ENCODE measurements at regions not wholly inside any gene's neighbourhood (a gene's known extent, or its start where the extent isn't known, plus 50 kb on each side); places are given as distances from the start of the nearest gene placed in this dataset.

DNA sequence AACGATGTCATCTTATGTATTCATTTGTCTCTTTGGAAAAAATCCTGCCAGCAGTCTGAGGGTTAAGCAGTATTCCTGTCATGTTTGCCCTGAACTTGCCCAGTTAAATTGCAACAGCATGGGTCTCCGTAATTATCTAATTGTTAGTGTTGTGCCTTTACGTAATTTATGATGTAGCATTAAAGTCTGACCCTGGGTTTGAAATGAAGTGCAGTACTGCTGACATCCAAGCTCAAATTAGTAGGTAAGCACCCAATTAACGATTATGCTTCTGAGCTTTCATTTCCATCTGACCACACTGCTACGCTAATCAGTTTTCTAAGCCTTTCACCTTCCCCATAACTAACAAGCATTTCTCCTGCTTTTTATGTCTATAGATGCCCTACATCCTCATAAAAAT lies 241.8 kb downstream of the ARRDC4 start:
- no peak for ATAC-seq

DNA sequence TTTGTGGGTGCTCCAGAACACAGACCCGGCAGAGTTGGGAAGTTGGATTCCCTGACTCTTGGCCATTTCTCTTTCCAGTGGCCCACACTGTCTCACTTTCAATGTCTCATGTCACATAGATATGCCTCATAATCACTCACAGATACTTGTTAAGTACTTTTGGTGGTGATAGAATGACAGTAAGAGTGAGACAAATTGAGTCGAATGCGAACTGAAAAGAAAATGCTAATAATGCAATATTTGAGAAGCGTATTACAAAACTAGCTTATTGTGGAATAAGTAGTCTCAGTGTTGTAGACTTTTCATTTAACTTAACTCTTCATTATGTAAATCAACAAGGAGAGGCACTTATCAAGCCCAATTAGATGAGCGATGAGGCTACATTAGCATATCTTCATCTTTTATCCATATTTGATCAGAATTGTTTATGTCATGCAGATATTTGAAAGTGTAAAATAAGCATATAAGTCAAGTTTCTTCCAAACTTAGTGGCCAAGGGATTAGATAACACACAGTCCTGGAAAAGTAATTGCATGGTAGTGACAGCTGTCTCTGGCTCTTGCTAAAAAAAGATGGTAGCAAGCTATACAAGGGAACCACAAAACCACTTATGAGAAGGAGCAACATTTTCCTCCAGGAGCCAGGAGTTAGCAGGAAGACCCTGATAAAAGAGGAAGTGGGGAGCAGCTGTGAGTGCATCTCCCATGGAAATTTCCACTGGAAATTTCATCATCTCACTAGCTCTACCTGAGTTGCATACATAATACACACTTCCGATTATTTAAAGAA lies 243.6 kb downstream of the ARRDC4 start:
- ATAC-seq, result no peak

DNA sequence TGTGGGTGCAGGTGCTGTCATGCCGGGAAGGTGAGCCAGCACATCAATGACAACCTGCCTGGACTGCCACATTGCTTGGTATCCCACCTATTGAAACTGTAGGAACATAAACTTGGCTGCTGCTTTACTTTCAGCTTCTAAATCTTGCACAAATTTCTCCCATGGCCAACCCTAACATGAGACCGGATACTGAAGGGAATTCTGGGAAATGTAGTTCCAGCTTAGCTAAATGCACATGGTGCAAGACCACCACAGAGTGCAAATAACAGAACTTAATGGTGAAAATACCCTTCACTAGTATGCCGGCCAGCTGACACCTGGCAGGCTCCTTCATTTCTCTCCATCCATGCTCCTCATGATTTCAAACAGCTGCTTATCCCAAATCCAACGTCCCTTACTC lies 247.4 kb downstream of the ARRDC4 start:
- ATAC-seq, result no peak

DNA sequence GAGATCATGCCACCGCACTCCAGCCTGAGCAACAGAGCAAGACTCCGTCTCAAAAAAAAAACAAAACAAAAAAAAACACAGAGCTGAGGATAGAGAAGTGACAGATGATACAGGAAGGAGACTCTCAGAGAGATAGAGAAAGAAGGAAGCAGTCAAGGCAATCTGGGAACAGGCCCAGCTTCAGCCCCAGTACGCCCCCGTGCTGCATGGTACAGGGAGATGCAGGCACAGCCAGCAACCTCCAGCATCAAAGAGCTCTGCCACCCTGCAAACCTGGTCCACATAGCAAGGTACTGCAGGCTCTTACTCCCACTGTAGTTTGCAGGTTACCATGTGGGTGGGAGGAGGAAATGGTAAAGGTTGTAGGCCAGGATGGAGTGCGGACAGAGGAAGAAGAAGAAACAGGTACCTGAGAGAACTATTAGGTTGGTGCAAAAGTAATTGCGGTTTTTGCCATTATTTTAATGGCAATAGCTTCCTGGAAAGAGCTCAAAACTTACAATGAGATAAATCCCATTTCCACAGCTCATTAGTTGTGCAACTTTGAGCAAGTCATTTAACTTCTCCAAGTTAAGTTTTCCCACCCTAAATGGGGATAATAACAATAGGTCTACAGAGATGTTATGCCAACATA lies 253.0 kb downstream of the ARRDC4 start:
- ATAC-seq, result no peak

DNA sequence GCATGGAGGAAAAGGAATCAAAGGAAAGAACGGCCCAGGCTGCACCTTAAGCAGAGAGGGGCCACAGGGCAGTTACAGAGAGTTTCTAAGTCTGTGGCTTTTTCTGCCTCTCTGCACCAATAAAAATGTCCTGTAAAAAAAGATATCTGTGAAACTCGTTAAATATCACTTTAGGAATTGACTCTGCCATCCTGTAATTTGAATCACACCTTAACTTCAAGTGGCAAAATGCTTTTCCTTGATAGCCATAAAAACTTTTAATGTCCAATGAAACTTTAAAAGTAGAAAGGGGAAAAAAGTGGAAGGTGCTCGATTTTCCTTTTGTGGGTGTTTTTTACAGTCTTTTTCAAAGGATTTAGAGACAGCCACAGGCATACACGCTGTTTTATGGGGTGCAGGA lies 255.7 kb downstream of the ARRDC4 start:
- no peak for ATAC-seq

DNA sequence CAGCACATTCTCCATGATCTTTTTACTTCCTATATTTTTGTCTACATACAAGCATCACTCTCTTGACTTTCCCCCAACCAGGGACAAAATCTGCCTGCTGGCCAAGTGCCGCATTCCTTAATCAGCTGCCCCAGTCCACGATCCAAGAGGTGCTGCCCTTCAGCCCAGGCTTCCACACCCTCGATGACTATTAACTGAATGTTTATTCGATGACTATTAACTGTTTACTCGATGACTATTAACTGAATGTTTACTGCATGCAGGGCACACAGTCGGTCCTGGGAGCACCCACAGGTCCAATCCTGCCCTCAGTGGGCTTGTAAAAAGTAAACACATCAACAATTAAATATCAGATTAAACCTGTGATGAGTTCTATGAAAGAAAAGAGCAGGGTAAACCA lies 256.9 kb downstream of the ARRDC4 start:
- ATAC-seq, result peak; percentile 63

DNA sequence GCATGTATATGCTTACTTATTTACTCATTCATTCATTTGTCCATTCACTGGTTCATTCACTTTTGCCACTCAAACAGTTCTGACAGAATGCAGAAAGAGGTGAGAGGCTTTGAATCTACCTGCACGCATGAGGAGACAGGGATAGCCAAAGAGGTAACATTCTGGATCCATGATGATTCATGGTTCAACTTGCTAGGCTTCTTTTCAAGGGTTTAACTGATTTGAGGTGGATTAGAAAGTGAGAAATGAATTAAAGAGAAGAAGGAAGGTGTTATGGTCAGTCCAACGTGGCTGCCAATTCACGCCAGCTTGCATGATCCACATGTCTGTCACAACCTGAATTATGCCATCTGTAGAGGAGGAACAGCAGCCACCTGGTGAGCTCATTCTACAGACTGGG lies 260.6 kb downstream of the ARRDC4 start:
- ATAC-seq, result peak; percentile 91

DNA sequence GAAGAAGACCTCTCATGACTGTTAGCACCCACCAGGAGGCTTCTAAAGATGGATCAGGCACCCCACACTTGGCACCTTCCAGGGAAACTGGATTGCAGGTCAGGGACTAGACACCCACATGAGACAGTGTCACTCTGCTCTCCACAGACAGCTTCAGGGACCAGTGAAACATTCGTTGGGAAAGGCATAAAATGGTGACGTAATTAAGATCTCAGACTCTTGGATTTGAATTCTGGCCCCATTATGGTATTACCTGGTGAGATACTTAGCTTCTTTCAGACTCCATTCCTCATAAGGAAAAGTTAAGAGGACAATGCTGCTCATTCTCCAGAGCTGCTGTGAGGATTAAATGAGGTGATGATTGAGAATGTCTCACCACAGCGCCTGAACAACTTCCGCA lies 261.1 kb downstream of the ARRDC4 start:
- peak; percentile 24 for ATAC-seq

DNA sequence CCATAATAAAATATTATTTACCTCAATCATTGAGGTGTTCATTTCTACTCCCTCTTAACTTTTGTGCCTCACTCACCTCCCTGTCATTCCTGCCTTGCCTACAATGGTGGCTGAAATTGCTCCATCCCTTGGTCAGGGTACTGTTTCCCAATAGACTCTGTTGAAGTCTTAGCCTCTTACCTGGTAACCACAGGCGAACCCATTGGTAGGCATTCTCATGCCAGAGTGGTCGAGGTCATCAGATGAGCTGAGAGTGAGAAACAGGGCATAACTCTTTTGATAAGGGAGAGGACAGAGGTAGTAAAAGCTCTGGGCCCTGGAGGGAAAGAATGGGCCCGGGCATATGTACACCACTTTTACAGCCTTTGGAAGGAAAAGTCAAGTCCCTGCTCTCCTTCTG lies 265.6 kb downstream of the ARRDC4 start:
- no peak for ATAC-seq

DNA sequence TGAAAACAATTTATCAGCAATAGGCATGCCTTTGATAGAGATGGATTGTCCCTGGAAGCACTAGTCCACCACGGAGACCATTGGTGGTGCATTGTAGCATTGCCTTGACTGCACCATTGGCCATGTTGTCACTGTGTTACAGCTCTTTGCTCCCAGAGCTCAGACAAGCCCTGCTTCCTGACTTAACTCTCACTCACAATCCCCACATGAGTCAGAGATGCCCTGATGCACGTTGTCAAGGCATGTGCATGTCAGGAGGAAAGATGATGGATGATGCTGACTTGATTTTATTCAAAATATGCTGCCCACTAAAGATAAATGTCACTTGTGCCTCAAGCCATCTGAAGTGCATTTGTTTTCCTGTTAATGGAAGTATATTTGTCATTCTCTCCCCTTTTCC lies 266.1 kb downstream of the ARRDC4 start:
- peak; percentile 45 for ATAC-seq

DNA sequence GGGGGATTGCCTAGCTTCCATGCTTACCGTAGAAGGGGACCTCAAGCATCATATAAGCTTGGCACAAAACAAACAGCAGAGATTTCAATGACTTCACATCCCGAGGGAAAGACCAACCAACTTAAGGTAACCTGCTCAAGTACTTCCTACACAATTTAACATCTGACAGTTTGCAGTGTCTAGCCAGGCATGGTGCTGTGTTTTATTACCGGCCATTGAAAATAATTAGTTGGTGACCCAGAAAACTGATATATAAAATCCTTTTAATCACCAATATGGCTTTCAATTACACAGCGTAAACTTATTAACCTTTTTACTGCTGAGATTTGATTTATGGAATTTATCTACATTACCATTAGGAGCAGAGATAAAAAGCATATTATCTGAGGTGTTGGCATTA lies 268.3 kb downstream of the ARRDC4 start:
- ATAC-seq, result no peak

DNA sequence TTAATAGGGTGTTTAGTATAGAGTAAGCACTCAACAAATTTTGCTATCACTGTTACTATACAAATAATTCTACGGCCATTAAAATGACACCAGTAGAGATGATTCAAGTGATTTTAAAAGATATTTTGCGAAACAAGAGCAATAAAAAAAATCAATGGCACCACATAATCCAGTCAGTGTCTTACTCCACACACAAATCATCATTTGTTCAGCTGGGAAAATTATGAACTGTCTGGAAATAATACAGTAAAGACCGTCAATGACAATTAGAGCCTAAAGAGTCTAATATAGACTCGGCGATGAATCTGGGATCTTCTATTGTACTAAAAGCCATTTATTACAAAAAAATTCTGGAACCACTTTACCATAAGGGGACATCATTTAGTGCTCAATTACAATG lies 270.5 kb downstream of the ARRDC4 start:
- ATAC-seq, result no peak

DNA sequence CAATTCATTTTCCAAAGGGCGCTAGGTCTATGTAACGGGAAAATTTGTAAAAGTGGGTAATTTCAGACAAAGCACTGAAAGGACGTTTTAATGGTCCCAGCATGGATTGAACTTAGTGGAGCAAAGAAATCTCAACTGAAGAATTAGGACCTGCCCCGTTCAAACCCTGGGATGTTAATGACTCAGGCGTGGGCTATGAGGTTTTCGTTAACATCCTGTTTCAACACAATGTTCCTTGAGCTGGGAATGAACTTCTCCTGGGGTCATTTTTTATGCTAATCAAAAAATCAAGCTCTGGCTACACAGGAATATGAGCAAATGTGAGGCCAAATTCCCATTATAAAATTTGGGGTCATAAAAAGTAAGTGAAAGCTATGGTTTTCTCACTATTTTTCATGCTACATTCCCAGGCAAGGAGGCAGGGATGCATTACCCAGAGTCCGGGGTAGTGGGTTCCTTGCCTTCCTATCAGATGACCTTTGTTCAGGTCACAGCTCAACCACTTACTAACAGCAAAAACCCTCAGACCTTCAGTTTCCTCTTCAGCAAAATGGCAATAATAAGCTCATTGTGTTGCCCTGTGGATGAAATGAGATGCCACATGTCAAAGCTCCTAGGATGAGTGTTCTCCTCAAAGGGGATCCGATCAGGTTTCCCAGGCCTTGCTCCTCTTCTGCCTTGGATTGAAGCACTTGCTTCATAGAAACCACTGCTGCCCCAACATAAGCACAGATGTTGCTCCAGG lies 271.4 kb downstream of the ARRDC4 start:
- ATAC-seq, result no peak

DNA sequence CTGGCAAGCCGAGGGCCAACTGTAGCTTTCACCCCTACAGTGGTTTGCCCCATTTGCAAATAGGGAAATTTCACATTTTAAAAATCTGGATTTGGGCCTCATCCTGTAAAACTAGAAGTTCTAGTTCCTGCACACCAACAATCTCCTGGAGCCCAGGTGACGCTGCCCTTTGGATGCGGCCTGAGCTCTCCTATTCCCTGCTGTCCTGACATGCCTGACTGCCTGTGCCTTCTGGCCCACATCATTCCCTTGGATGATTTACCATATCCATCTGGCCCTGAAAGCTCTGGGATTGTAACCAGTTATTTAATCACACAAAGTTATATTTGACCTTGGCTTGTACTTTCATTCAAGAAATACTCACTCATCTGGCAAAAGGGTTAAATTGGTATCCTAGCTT lies 272.3 kb downstream of the ARRDC4 start:
- ATAC-seq, result peak; percentile 57

DNA sequence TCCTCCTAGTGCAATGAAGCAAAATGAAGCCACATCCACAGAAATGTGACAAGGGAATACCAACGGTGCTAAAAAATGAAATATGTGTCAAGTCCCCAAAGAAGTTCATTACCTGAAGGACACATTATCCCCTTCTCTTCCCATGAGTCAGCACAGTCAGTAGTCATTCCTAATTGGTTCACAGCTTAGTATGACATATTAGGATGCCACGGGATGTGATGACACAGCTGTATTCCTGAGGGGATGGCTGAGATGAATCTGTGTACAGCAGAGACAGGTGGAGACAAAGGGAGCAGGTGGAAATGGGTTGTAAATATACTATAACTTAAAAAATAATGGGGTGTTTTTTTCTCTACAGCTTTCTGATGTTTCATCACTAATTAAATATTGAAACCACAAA lies 273.4 kb downstream of the ARRDC4 start:
- peak; percentile 41 for ATAC-seq

DNA sequence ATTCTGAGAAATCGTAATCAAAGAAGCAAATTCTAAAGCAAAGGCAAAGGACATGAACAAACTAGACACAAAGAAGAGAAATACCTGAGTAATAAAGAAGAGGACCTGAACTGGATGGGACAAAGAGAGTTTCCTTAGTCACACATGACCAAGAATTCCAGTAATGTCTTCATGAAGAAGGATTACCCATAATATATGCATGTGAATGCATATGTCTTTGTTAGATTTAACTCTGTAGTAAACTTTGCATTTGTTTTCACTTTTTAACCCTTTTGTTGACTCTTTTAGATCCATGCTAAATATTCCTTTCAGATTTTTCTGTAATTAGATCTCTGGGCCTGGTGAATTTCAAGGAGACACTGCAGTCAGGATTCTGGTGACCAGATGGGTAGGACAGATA lies 279.8 kb downstream of the ARRDC4 start:
- no peak for ATAC-seq

DNA sequence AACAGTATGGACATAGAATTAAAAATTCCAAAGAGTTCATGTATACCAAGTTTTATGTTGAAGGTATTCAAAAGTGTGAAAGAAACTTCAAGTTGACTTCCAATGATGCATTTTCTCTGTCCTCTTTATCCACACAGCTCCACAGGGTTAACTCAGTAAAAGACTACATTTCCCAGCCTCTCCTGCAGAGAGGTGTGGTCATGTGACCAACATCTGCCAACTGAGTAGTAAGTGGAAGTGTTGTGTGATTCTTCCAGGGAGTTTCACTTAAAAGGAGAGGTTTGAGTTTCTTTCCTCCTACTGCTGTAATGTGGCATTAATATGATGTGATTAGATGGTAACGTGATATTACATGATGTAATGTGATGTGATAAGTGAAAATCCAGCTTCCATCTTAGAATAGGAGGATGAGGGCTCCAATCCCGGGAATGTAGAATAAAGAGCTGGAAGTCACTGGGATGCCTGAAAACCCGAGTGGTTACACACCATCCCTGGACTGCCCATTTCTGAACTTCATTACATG lies 280.6 kb downstream of the ARRDC4 start:
- ATAC-seq, result no peak

DNA sequence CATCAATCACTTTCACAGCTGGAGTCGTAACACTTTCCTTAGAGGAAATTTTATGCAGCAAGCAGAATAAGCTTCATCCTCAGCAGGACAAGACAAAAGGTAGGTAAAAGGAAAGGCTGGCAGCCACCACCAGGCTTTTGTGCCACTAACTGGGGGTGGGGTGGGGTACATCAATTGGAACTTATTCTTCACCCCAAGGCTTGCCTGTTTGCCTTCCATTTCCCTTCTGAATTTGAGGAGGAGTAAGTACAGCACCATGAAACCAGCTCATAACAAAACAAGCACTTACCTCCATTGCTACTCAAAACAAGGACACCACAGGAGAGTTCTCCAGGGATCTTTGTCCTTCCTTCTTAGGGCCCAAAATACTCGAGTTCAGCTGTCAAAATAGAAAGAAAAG lies 296.8 kb downstream of the ARRDC4 start:
- no peak for ATAC-seq

DNA sequence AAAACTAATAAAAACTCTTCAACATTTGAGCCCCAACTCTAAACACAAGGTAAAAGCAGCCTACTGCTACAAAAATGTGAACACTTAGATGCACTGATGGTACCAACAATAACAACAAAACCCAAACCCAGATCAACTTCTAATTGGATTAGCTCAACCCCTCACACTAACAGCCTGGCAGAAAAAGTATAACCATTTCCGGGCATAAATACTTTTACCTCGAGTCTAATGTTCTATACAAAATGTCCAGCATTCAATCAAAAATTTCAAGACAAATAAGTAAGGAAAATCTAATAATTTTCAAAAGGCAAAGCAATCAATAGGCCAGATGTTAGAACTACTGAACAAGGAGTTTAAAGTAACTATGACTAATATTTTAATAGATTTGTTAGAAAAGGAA lies 303.3 kb downstream of the ARRDC4 start:
- no peak for ATAC-seq

DNA sequence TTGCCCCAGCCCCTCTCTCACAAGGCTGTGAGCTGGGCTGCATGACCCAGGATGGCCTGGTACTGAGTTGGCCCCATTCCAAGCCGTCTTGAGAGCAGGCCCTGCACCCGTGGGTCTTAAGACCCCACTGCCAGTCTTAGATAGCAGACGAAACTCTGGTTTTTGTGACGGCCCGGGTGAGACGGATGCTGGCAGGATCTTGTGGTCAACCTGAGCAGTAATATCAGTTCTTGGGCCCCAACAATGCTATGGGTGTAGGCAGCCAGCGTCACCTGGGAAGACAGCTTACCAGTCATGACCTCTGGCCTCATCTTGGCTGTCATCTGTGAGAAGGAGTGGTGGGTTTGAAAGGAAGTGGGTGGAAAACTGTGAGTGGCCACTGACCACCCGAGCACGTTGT lies 305.8 kb downstream of the ARRDC4 start:
- ATAC-seq, result no peak

DNA sequence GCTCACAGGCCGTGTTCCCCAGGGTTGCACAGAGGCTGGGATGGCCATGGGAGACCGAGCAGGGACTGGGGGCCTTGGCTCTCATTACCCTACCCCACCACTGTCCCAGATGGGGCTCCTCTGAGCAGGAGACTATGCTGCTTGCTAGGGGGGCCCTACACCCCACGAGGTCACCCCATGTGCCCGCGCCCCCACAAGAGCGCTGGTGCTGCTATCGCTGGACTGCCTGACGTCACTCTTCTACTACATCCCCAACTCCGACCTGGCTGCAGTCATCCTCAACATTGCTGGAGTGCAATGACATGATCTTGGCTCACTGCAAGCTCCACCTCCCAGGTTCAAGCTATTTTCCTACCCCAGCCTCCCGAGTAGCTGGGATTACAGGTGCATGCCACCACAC lies 307.7 kb downstream of the ARRDC4 start:
- ATAC-seq, result no peak

DNA sequence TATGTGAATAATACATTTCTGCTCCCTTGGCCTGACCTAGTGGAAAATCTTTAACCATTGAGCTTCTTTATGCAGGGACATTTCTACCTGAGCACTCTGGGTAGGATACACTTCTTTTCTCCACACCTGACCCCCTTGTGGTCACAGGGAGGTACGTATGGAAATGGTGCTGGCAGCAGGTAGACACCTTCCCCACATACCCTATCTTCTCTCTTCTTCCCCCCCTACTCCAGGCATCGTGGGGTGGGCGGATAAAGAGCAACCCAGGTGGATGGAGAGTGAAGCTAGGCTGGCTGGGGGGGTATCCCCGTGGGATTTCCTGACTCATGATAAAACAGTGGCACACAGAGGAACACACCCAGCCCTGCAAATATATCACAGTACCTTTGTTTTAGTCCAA lies 312.1 kb downstream of the ARRDC4 start:
- no peak for ATAC-seq

DNA sequence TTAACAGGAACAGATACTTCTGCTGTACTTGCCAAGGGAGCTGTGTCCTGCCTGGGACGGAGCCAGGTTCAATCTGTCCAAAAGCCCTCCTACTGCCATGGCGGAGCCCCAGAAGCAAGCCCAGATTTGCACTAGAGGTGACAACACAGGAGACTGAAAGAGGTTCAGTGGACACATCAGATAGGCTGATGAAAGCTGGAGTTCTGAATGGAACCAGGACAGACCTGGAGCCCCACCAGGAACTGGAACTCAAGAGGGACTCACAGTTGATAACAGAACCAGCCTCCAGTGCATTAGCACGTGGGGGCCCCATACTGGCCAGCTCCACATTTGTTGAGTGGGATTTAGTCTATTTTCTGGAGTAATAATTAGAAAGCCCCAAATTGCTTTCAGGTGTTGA lies 315.5 kb downstream of the ARRDC4 start:
- no peak for ATAC-seq

DNA sequence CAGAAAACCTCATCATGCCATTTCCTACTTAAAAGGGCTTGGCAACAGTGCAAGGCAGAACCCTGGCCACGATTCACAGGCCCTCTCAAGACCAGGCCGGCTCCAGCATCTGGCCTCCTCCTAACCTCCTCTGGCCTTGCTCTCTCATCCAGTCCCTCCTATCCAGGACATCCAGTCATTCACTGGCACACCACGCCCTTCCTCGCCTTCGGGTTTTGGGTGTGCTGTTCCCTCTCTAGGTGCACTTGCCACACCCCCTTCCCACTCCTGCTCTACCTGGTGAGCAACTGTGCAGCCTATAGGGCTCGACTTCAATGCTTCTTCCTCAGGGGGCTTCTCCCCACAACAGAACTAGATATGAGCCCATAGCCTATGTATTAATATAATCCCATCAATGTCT lies 317.1 kb downstream of the ARRDC4 start:
- peak; percentile 73 for ATAC-seq
